SH-SY5Y (cell line): ENCODE measurements at regions not wholly inside any gene's neighbourhood (a gene's known extent, or its start where the extent isn't known, plus 50 kb on each side); places are given as distances from the start of the nearest gene placed in this dataset.

Source experiments
- GATA2 ChIP-seq: IDR thresholded peaks from 2 replicates; pipeline ENCODE4 v1.6.1; 2011; ENCODE audit warnings: mild to moderate bottlenecking, low read depth, low read length
- GATA3 ChIP-seq: IDR thresholded peaks from 2 replicates; pipeline ENCODE4 v1.6.1; 2011; ENCODE audit warnings: low read depth, mild to moderate bottlenecking, low read length, moderate library complexity

DNA sequence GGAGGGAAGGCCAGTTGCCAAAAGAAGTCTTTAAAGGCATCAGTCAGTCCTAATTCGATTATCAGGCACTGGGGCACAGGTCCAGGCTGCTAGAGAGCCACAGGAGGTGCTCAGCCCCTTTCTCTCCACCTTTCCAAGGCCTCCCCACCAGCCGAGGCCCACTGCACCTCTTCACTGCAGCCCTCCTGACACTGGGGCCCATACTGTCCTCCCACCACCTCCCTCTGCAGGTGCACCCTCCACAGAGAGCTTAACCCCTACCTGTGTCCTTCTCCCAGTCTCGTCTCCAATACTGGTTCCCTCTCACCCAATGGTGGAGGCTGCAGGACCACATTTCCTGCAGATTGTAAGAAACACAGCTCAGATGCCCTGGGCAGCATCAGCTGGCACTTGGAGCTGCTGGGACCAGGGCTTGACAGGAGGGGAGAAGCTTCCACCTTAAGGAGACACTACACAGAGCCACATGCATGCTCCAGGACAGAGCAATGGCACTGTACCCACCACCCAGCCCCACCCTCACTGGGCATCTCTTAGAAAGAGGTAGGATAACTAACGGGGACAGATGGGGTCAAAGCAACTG lies 81.6 kb upstream of the PRR20G start:
- TF ChIP-seq GATA2 (no peak), GATA3 (no peak)
